H1 (cell line): ENCODE measurements at regions not wholly inside any gene's neighbourhood (a gene's known extent, or its start where the extent isn't known, plus 50 kb on each side); places are given as distances from the start of the nearest gene placed in this dataset.

ENCODE experiments used
- CTCF ChIA-PET: fragments of 300-600 bp; sonication (Branson Sonifier 250); formaldehyde crosslinking; loops from one replicate; lab custom pipeline; 2021; ENCODE audit not compliant: partially characterized antibody; lab: Charles Lee
- POLR2A ChIA-PET: fragments of 300-600 bp; sonication (Branson Sonifier 250); formaldehyde crosslinking; loops from one replicate; lab custom pipeline; 2021; ENCODE audit warnings: inconsistent platforms; ENCODE audit not compliant: partially characterized antibody; lab: Charles Lee
- DNase-seq, 2 experiments: peaks; one replicate each; pipeline versions ENCODE4 v3.0.0 to v3.0.0-alpha.2; 2010 to 2022; ENCODE audit warnings: low spot score in 2 of 2, low read depth in 1 of 2, mixed read lengths in 1 of 2
- FAIRE-seq: peaks from 2 replicates; lab custom pipeline; 2011; peaks lifted over from hg19 to GRCh38; lab: Jason Lieb, UNC
- H2AFZ ChIP-seq: 2 replicates; pipeline ENCODE4 v1.8.1; 2012; ENCODE audit warnings: low read length, inconsistent platforms
- H2AK5ac ChIP-seq: 2 replicates; pipeline ENCODE4 v1.6.1; 2013; ENCODE audit warnings: low read depth, low read length
- H2BK120ac ChIP-seq: replicated peaks from 2 replicates; pipeline ENCODE3; 2013; ENCODE audit warnings: low read depth, low read length, inconsistent platforms
- H2BK12ac ChIP-seq: 2 replicates; pipeline ENCODE4 v1.6.1; 2013; ENCODE audit warnings: low read depth, low read length
- H2BK15ac ChIP-seq: 2 replicates; pipeline ENCODE4 v1.6.1; 2013; ENCODE audit warnings: low read length
- H2BK20ac ChIP-seq: 2 replicates; pipeline ENCODE4 v1.6.1; 2013; ENCODE audit warnings: low read length
- H2BK5ac ChIP-seq: 2 replicates; pipeline ENCODE4 v1.6.1; 2013; ENCODE audit warnings: low read depth, low read length
- H3K14ac ChIP-seq: 2 replicates; pipeline ENCODE4 v1.6.1; 2013; ENCODE audit warnings: inconsistent platforms; ENCODE audit not compliant: insufficient read length
- H3K18ac ChIP-seq: 2 replicates; pipeline ENCODE4 v1.6.1; 2013; ENCODE audit warnings: low read length; ENCODE audit errors: extremely low read depth
- H3K23ac ChIP-seq: 2 replicates; pipeline ENCODE4 v1.6.1; 2013; ENCODE audit warnings: inconsistent platforms; ENCODE audit not compliant: insufficient read length
- H3K23me2 ChIP-seq: 2 replicates; pipeline ENCODE4 v1.6.1; 2013; ENCODE audit warnings: low read depth, low read length
- H3K27ac ChIP-seq: 2 replicates; pipeline ENCODE4 v1.6.1; 2011; ENCODE audit warnings: low read depth, low read length, inconsistent platforms
- H3K27me3 ChIP-seq, 4 experiments: replicated peaks in 1 of 4; 1 replicate in 1 of 4; 2 replicates in 3 of 4; pipeline versions ENCODE4 v1.6.1 to v1.8.1; 2011 to 2013; ENCODE audit warnings: low read length in 3 of 4, mild to moderate bottlenecking in 3 of 4, inconsistent platforms in 2 of 4, mixed read lengths in 2 of 4, moderate library complexity in 1 of 4; ENCODE audit not compliant: control insufficient read depth in 3 of 4, insufficient read depth in 3 of 4; ENCODE audit errors: extremely low read depth in 1 of 4
- H3K36me3 ChIP-seq, 4 experiments: 2 replicates each; pipeline versions ENCODE4 v1.6.1 to v1.8.1; 2011 to 2013; ENCODE audit warnings: mild to moderate bottlenecking in 4 of 4, low read length in 3 of 4, moderate library complexity in 2 of 4, control low read depth in 1 of 4, inconsistent platforms in 1 of 4; ENCODE audit not compliant: insufficient read depth in 4 of 4, control insufficient read depth in 2 of 4
- H3K4ac ChIP-seq: replicated peaks from 2 replicates; pipeline ENCODE3; 2013; ENCODE audit warnings: low read length, low read depth, mixed read lengths, inconsistent platforms; ENCODE audit not compliant: insufficient read length
- H3K4me1 ChIP-seq, 4 experiments: replicated peaks in 1 of 4; 1 replicate in 1 of 4; 2 replicates in 3 of 4; pipeline versions ENCODE4 v1.6.1 to v1.8.1; 2011 to 2013; ENCODE audit warnings: low read length in 3 of 4, inconsistent platforms in 2 of 4, mixed read lengths in 1 of 4; ENCODE audit not compliant: insufficient read depth in 4 of 4, control insufficient read depth in 3 of 4
- H3K4me2 ChIP-seq, 2 experiments: 2 replicates each; pipeline versions ENCODE4 v1.6.1 to v1.8.1; 2011 to 2013; ENCODE audit warnings: low read depth in 2 of 2, low read length in 2 of 2, control low read depth in 1 of 2, inconsistent platforms in 1 of 2, mild to moderate bottlenecking in 1 of 2; ENCODE audit not compliant: insufficient read depth in 1 of 2
- H3K4me3 ChIP-seq, 4 experiments: fragments of 200-600, 300-600 bp in 1 of 4; sonication (generic), shearing (Covaris generic), sonication (Bioruptor Twin) in 1 of 4; 2 replicates each; pipeline versions ENCODE4 v1.5.1 to v1.8.1; 2011 to 2016; ENCODE audit warnings: low read length in 4 of 4, low read depth in 3 of 4, control low read depth in 2 of 4, inconsistent platforms in 2 of 4, mild to moderate bottlenecking in 2 of 4, mixed read lengths in 1 of 4, moderate library complexity in 1 of 4; ENCODE audit not compliant: insufficient read depth in 2 of 4; ENCODE audit errors: extremely low read depth in 1 of 4
- H3K56ac ChIP-seq: replicated peaks from 2 replicates; pipeline ENCODE3; 2013; ENCODE audit warnings: low read depth, mild to moderate bottlenecking, mixed read lengths, low read length, inconsistent platforms; ENCODE audit not compliant: insufficient read length
- H3K79me1 ChIP-seq: 2 replicates; pipeline ENCODE4 v1.6.1; 2013; ENCODE audit warnings: low read depth, low read length, control low read depth
- H3K79me2 ChIP-seq, 2 experiments: 2 replicates each; pipeline versions ENCODE4 v1.6.1 to v1.8.1; 2012 to 2013; ENCODE audit warnings: low read length in 2 of 2, mild to moderate bottlenecking in 2 of 2, inconsistent platforms in 1 of 2; ENCODE audit not compliant: insufficient read depth in 2 of 2, control insufficient read depth in 1 of 2
- H3K9ac ChIP-seq, 4 experiments: replicated peaks in 1 of 4; 1 replicate in 1 of 4; 2 replicates in 3 of 4; pipeline versions ENCODE4 v1.6.1 to v1.8.1; 2011 to 2013; ENCODE audit warnings: low read depth in 3 of 4, low read length in 3 of 4, control low read depth in 2 of 4, mild to moderate bottlenecking in 2 of 4, moderate library complexity in 2 of 4, inconsistent platforms in 1 of 4; ENCODE audit errors: extremely low read depth in 1 of 4
- H3K9me3 ChIP-seq, 2 experiments: 2 replicates each; pipeline versions ENCODE4 v1.6.1 to v1.8.1; 2012 to 2013; ENCODE audit warnings: mild to moderate bottlenecking in 2 of 2, moderate library complexity in 2 of 2, control low read depth in 1 of 2, inconsistent platforms in 1 of 2, low read depth in 1 of 2, low read length in 1 of 2, mixed read lengths in 1 of 2; ENCODE audit not compliant: insufficient read depth in 2 of 2
- H4K20me1 ChIP-seq, 2 experiments: replicated peaks in 1 of 2; 2 replicates each; pipeline versions ENCODE3 to v1.8.1; 2011 to 2013; ENCODE audit warnings: inconsistent platforms in 2 of 2, low read length in 2 of 2, mild to moderate bottlenecking in 1 of 2; ENCODE audit not compliant: insufficient read depth in 2 of 2, control insufficient read depth in 1 of 2
- H4K5ac ChIP-seq: 2 replicates; pipeline ENCODE4 v1.6.1; 2013; ENCODE audit warnings: low read length, low read depth, mixed read lengths, inconsistent platforms; ENCODE audit not compliant: insufficient read length
- H4K8ac ChIP-seq: 2 replicates; pipeline ENCODE4 v1.8.0; 2013; ENCODE audit warnings: mild to moderate bottlenecking, moderate library complexity, low read length, inconsistent platforms; ENCODE audit not compliant: insufficient read depth; ENCODE audit errors: extremely low read depth
- H4K91ac ChIP-seq: replicated peaks from 2 replicates; pipeline ENCODE3; 2013; ENCODE audit warnings: low read length, mixed read lengths, inconsistent platforms; ENCODE audit not compliant: insufficient read length
- CHD1 ChIP-seq: IDR thresholded peaks from 2 replicates; pipeline ENCODE4 v1.6.1; 2012; ENCODE audit warnings: low read depth, low read length, improper control_type of control experiment
- GABPA ChIP-seq: IDR thresholded peaks from 2 replicates; pipeline ENCODE4 v1.6.1; 2011; ENCODE audit warnings: mild to moderate bottlenecking, low read length, moderate library complexity, borderline replicate concordance; ENCODE audit not compliant: insufficient read depth
- KDM4A ChIP-seq: IDR thresholded peaks from one replicate; pipeline ENCODE4 v1.7.1; 2012; ENCODE audit warnings: low read depth, mild to moderate bottlenecking, moderate library complexity, low read length, inconsistent platforms; ENCODE audit not compliant: severe bottlenecking
- NRF1 ChIP-seq: IDR thresholded peaks from 2 replicates; pipeline ENCODE4 v1.6.1; 2011; ENCODE audit warnings: mild to moderate bottlenecking, low read depth, low read length, improper control_type of control experiment
- RAD21 ChIP-seq, 2 experiments: IDR thresholded peaks in 1 of 2; conservative IDR thresholded peaks in 1 of 2; 2 replicates each; pipeline ENCODE4 v1.6.1; 2011; ENCODE audit warnings: low read depth in 2 of 2, low read length in 2 of 2, improper control_type of control experiment in 1 of 2, inconsistent platforms in 1 of 2, mild to moderate bottlenecking in 1 of 2, moderate library complexity in 1 of 2
- RFX5 ChIP-seq: IDR thresholded peaks from 2 replicates; pipeline ENCODE4 v1.6.1; 2011; ENCODE audit warnings: low read depth, low read length, improper control_type of control experiment, borderline replicate concordance
- RNF2 ChIP-seq: fragments of 200-900, 300-1000 bp; sonication (generic); IDR thresholded peaks from 2 replicates; pipeline ENCODE4 v1.7.1; 2016; ENCODE audit warnings: borderline replicate concordance, low read depth, mild to moderate bottlenecking, antibody characterized with exemption, low read length; ENCODE audit not compliant: poor library complexity, severe bottlenecking; ENCODE audit errors: missing control alignments
- SIRT6 ChIP-seq: IDR thresholded peaks from one replicate; pipeline ENCODE4 v1.7.1; 2012; ENCODE audit warnings: low read length, inconsistent platforms
- TEAD4 ChIP-seq: IDR thresholded peaks from 2 replicates; pipeline ENCODE4 v1.6.1; 2012; ENCODE audit warnings: low read depth, low read length, inconsistent platforms, mixed read lengths
- whole genome bisulfite sequencing, 2 experiments: shearing (Covaris generic) in 1 of 2; methylation state at CpG; one replicate each; pipeline versions ENCODE4 v1.1.6 to v1.1.7; 2013 to 2015; ENCODE audit warnings: low lambda C conversion rate in 2 of 2, mixed read lengths in 2 of 2, inconsistent platforms in 1 of 2, low coverage in 1 of 2, missing lambda C conversion rate in 1 of 2; ENCODE audit not compliant: insufficient replicate concordance in 2 of 2, insufficient coverage in 1 of 2, insufficient read length in 1 of 2; ENCODE audit errors: extremely low coverage in 1 of 2, missing lambda C conversion rate in 1 of 2; 5-methylcytosine and 5-hydroxymethylcytosine counted together
- TF ChIP-seq, protein P1 (sequence below): IDR thresholded peaks from 2 replicates; pipeline ENCODE4 v1.6.1; 2012; ENCODE audit warnings: inconsistent platforms

DNA sequence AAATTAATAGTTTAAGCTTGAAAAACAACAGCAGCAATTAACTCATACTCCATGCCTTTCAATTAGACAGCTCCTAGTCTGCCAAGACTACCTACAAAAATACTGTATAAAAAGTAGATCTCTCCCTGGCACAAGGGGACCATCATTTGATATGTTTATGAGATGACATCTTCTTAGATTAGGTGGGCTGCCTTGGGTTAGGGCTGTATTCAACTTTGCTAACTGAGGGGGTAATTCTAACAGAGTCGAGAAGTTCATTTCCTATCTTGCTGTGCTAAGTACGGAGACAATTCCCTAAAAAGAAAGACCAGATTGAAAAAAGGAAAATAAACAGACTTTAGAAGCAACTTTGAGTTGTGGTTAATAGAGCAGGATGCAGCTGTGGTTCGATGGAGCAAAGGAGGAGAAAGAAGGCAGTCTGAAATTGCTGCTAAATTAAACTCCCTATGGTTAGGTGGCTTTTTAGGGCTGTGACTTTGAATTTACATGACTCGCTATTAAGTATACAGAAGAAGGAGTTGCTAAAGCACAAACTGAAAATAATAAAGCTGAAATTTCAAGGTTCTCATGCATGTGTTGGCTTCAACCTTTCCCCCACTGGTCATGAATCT is 75.4 kb downstream of the CDC7 start:
- H3K18ac ChIP-seq, result no peak overlapping the region
- CTCF ChIA-PET, result interaction anchor here (0.6 to 1.7 kb wide), 8 partner anchors 15 to 357 kb away, joined by 3 to 5 read pairs (median 3); no protein-coding TSS in a partner anchor
- TF ChIP-seq RNF2, result no peak
- no peak for TF ChIP-seq TEAD4
- TF ChIP-seq NRF1, result no peak
- TF ChIP-seq GABPA, result no peak
- TF ChIP-seq RAD21 (IDR thresholded peaks at IDR 0.05 in 1 of 2, conservative IDR thresholded peaks at IDR 0.05 in 1 of 2; ENCODE audit: low read depth in 2 of 2, low read length in 2 of 2), result no peak
- TF ChIP-seq, protein P1, sequence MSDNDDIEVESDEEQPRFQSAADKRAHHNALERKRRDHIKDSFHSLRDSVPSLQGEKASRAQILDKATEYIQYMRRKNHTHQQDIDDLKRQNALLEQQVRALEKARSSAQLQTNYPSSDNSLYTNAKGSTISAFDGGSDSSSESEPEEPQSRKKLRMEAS, result no peak
- TF ChIP-seq RFX5, result no peak
- no peak for TF ChIP-seq SIRT6
- TF ChIP-seq CHD1, result no peak
- TF ChIP-seq KDM4A, result no peak

More for the DNA sequence above, 75.4 kb downstream of the CDC7 start:
- H3K36me3 ChIP-seq, result no peaks in the 10 kb centered on the region
- no peak overlapping the region for H4K91ac ChIP-seq
- H3K23me2 ChIP-seq, result no peaks in the 10 kb centered on the region
- no peak overlapping the region for H2BK15ac ChIP-seq
- no peak overlapping the region for H2BK120ac ChIP-seq
- no peak overlapping the region for H3K9ac ChIP-seq
- H4K5ac ChIP-seq, result no peak overlapping the region
- H3K4ac ChIP-seq, result no peak overlapping the region
- H3K4me1 ChIP-seq, result no peaks in the 10 kb centered on the region
- no peak overlapping the region for H3K14ac ChIP-seq
- no peak for DNase-seq
- H3K4me2 ChIP-seq, result no peak overlapping the region
- no peaks in the 10 kb centered on the region for H4K20me1 ChIP-seq
- no peak overlapping the region for H3K23ac ChIP-seq
- H2BK5ac ChIP-seq, result no peak overlapping the region
- H3K56ac ChIP-seq, result no peak overlapping the region
- no peak for FAIRE-seq
- H2BK20ac ChIP-seq, result no peak overlapping the region
- H3K4me3 ChIP-seq, result no peak overlapping the region
- no peaks in the 10 kb centered on the region for H3K79me1 ChIP-seq
- WGBS, 2 experiments, result 96% methylated on average over 4 of the region's 4 CpGs; no CpG with 5 or more reads in 1 of the 2 experiments
- H2AK5ac ChIP-seq, result no peak overlapping the region
- no peak overlapping the region for H2BK12ac ChIP-seq
- no peaks in the 10 kb centered on the region for H3K27me3 ChIP-seq
- no peak overlapping the region for H3K27ac ChIP-seq
- POLR2A ChIA-PET, result no interaction called here
- H3K79me2 ChIP-seq, result no peaks in the 10 kb centered on the region
- no peak overlapping the region for H4K8ac ChIP-seq
- H3K9me3 ChIP-seq, result no peaks in the 10 kb centered on the region
- no peak overlapping the region for H2AFZ ChIP-seq
